H1 (cell line): ENCODE measurements at regions not wholly inside any gene's neighbourhood (a gene's known extent, or its start where the extent isn't known, plus 50 kb on each side); places are given as distances from the start of the nearest gene placed in this dataset.

Source experiments
- BCL11A ChIP-seq, 2 experiments: IDR thresholded peaks; one replicate each; pipeline ENCODE4 v1.6.1; 2011; ENCODE audit warnings: low read depth in 2 of 2, low read length in 2 of 2, mild to moderate bottlenecking in 2 of 2
- CBX5 ChIP-seq: fragments of 300-800, 300-1000 bp; sonication (generic); IDR thresholded peaks from 2 replicates; pipeline ENCODE4 v1.7.1; 2016; ENCODE audit warnings: antibody characterized with exemption, low read length, low read depth
- CEBPB ChIP-seq: IDR thresholded peaks from 2 replicates; pipeline ENCODE4 v1.6.1; 2012; ENCODE audit warnings: low read depth, low read length
- CHD1 ChIP-seq: IDR thresholded peaks from 2 replicates; pipeline ENCODE4 v1.6.1; 2012; ENCODE audit warnings: low read depth, low read length, improper control_type of control experiment
- GABPA ChIP-seq: IDR thresholded peaks from 2 replicates; pipeline ENCODE4 v1.6.1; 2011; ENCODE audit warnings: mild to moderate bottlenecking, low read length, moderate library complexity, borderline replicate concordance; ENCODE audit not compliant: insufficient read depth
- KDM1A ChIP-seq: fragments of 200-600, 300-600 bp; sonication (generic); IDR thresholded peaks from 2 replicates; pipeline ENCODE4 v1.7.1; 2016; ENCODE audit warnings: mild to moderate bottlenecking, low read length, borderline replicate concordance
- KDM4A ChIP-seq: IDR thresholded peaks from one replicate; pipeline ENCODE4 v1.7.1; 2012; ENCODE audit warnings: low read depth, mild to moderate bottlenecking, moderate library complexity, low read length, inconsistent platforms; ENCODE audit not compliant: severe bottlenecking
- PHF8 ChIP-seq: fragments of 200-600 bp; sonication (generic); conservative IDR thresholded peaks from 2 replicates; pipeline ENCODE4 v1.7.1; 2012; ENCODE audit warnings: low read depth, mild to moderate bottlenecking, inconsistent platforms, low read length, moderate library complexity
- RBBP5 ChIP-seq: IDR thresholded peaks from 2 replicates; pipeline ENCODE4 v1.7.1; 2012; ENCODE audit warnings: low read depth, mild to moderate bottlenecking, inconsistent platforms, low read length, moderate library complexity, borderline replicate concordance
- SAP30 ChIP-seq: fragments of 300-600 bp; sonication (generic); IDR thresholded peaks from 2 replicates; pipeline ENCODE4 v1.7.1; 2012; ENCODE audit warnings: low read length, moderate library complexity, mild to moderate bottlenecking, inconsistent platforms; ENCODE audit not compliant: insufficient read depth, insufficient replicate concordance
- TF ChIP-seq, protein P1 (sequence below): fragments of 300-600 bp; sonication (generic); IDR thresholded peaks from 2 replicates; pipeline ENCODE4 v1.7.1; 2012; ENCODE audit warnings: low read length, moderate library complexity, mild to moderate bottlenecking, inconsistent platforms; ENCODE audit not compliant: insufficient replicate concordance
- TF ChIP-seq, protein P2 (sequence below): IDR thresholded peaks from 2 replicates; pipeline ENCODE4 v1.6.1; 2011; ENCODE audit warnings: low read depth, mild to moderate bottlenecking, low read length; ENCODE audit not compliant: insufficient read depth

DNA sequence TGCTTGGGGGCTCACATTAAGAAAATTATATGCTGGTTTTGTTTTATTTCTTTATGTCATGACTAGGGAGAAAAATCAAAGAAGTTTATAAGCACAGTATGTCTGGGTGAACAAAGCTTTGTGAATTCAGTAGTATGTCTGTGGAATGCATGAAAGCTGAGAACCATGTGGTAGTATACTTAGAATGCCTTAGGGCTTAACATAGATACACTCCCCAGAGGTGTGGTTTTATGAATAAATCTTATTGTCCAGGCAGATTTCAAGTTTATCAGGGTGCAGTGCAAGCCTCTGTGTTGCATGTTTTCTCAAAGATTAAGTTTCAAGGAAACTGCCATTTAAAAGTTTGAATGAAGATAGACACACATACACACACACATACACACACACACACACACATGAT lies 620.5 kb downstream of the CDY2B start (continued):
- TF ChIP-seq, protein P1, sequence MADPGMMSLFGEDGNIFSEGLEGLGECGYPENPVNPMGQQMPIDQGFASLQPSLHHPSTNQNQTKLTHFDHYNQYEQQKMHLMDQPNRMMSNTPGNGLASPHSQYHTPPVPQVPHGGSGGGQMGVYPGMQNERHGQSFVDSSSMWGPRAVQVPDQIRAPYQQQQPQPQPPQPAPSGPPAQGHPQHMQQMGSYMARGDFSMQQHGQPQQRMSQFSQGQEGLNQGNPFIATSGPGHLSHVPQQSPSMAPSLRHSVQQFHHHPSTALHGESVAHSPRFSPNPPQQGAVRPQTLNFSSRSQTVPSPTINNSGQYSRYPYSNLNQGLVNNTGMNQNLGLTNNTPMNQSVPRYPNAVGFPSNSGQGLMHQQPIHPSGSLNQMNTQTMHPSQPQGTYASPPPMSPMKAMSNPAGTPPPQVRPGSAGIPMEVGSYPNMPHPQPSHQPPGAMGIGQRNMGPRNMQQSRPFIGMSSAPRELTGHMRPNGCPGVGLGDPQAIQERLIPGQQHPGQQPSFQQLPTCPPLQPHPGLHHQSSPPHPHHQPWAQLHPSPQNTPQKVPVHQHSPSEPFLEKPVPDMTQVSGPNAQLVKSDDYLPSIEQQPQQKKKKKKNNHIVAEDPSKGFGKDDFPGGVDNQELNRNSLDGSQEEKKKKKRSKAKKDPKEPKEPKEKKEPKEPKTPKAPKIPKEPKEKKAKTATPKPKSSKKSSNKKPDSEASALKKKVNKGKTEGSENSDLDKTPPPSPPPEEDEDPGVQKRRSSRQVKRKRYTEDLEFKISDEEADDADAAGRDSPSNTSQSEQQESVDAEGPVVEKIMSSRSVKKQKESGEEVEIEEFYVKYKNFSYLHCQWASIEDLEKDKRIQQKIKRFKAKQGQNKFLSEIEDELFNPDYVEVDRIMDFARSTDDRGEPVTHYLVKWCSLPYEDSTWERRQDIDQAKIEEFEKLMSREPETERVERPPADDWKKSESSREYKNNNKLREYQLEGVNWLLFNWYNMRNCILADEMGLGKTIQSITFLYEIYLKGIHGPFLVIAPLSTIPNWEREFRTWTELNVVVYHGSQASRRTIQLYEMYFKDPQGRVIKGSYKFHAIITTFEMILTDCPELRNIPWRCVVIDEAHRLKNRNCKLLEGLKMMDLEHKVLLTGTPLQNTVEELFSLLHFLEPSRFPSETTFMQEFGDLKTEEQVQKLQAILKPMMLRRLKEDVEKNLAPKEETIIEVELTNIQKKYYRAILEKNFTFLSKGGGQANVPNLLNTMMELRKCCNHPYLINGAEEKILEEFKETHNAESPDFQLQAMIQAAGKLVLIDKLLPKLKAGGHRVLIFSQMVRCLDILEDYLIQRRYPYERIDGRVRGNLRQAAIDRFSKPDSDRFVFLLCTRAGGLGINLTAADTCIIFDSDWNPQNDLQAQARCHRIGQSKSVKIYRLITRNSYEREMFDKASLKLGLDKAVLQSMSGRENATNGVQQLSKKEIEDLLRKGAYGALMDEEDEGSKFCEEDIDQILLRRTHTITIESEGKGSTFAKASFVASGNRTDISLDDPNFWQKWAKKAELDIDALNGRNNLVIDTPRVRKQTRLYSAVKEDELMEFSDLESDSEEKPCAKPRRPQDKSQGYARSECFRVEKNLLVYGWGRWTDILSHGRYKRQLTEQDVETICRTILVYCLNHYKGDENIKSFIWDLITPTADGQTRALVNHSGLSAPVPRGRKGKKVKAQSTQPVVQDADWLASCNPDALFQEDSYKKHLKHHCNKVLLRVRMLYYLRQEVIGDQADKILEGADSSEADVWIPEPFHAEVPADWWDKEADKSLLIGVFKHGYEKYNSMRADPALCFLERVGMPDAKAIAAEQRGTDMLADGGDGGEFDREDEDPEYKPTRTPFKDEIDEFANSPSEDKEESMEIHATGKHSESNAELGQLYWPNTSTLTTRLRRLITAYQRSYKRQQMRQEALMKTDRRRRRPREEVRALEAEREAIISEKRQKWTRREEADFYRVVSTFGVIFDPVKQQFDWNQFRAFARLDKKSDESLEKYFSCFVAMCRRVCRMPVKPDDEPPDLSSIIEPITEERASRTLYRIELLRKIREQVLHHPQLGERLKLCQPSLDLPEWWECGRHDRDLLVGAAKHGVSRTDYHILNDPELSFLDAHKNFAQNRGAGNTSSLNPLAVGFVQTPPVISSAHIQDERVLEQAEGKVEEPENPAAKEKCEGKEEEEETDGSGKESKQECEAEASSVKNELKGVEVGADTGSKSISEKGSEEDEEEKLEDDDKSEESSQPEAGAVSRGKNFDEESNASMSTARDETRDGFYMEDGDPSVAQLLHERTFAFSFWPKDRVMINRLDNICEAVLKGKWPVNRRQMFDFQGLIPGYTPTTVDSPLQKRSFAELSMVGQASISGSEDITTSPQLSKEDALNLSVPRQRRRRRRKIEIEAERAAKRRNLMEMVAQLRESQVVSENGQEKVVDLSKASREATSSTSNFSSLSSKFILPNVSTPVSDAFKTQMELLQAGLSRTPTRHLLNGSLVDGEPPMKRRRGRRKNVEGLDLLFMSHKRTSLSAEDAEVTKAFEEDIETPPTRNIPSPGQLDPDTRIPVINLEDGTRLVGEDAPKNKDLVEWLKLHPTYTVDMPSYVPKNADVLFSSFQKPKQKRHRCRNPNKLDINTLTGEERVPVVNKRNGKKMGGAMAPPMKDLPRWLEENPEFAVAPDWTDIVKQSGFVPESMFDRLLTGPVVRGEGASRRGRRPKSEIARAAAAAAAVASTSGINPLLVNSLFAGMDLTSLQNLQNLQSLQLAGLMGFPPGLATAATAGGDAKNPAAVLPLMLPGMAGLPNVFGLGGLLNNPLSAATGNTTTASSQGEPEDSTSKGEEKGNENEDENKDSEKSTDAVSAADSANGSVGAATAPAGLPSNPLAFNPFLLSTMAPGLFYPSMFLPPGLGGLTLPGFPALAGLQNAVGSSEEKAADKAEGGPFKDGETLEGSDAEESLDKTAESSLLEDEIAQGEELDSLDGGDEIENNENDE: no peak
- TF ChIP-seq CBX5: no peak
- no peak for TF ChIP-seq PHF8
- TF ChIP-seq SAP30: no peak
- TF ChIP-seq GABPA: no peak
- TF ChIP-seq RBBP5: no peak
- no peak for TF ChIP-seq KDM4A
- TF ChIP-seq, protein P2, sequence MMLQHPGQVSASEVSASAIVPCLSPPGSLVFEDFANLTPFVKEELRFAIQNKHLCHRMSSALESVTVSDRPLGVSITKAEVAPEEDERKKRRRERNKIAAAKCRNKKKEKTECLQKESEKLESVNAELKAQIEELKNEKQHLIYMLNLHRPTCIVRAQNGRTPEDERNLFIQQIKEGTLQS: no peak
- no peak for TF ChIP-seq CHD1
- no peak for TF ChIP-seq BCL11A (IDR thresholded peaks at IDR 0.05; ENCODE audit: low read depth in 2 of 2, low read length in 2 of 2)
- no peak for TF ChIP-seq CEBPB
- TF ChIP-seq KDM1A: no peak
